ENCODE measurements at regions not wholly inside any gene's neighbourhood (a gene's known extent, or its start where the extent isn't known, plus 50 kb on each side); places are given as distances from the start of the nearest gene placed in this dataset.
"Not testable (repeated sequence)": the region's sequence is repeated elsewhere in the genome, so short reads cannot be mapped to it uniquely, and the experiment has no call there.

GRCh38 chr10:31188792-31189406 lies 130.1 kb upstream of the ZEB1 start:
- no peak for DNase-seq

DNA sequence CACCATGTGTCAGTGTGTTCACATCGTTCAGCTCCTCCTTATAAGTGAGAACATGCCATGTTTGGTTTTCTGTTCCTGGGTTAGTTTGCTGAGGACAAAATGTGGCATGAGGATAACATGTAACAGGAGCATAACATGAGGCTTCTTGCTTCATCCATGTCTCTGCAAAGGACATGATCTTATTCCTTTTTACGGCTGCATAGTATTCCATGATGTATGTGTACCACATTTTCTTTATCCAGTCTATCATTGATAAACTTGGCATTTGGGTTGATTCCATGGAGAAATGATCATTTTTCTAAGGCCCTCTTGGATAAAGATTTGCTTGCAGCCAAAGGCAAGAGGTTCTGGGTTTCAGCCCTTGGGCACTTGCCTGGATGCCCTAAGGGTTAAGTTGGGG lies 128.5 kb upstream of the ZEB1 start:
- DNase-seq: no peak

- DNase-seq: no peak
Observed at GRCh38 chr10:31192475-31192874, 126.5 kb upstream of the ZEB1 start.

- no peak for DNase-seq
Observed at GRCh38 chr10:31194986-31195385, 124.0 kb upstream of the ZEB1 start.

DNA sequence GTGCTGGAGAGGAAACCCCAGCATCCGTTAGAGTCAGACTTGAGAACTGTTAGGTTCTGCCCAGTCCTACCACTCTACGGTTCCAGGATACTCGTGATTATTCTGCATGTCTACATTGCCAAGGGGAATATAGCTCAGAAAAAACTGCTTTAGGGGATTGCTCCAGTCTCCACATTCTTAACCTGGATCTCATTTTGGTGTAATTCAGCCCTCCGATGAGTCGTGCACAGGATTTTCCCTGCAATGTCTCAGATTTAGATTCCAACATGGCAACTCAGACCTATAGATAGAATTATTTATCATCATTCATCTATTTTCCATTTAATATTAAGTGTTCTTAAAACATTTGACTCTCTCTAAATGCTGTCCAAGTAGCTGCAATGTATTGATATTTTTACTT lies 121.1 kb upstream of the ZEB1 start:
- no peak for DNase-seq

DNA sequence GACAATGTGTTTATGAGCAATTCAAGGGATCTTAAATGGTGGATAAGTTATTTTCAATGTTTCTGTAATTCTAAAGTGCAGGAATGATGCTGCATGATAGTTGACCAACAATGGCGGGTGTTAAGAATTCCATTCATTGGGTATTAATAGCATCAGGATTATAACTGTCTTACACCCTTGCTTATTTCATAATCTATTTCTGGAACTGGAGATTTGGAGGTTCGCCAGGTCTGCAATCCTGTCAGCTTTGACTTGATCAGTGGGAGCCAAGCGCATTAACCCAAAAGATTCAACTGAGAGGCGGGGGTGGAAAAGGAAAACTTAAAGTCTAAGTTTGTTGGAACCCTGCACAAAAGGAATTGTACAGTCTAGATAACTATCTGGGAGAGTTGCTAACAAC lies 114.9 kb upstream of the ZEB1 start:
- DNase-seq: no peak

DNA sequence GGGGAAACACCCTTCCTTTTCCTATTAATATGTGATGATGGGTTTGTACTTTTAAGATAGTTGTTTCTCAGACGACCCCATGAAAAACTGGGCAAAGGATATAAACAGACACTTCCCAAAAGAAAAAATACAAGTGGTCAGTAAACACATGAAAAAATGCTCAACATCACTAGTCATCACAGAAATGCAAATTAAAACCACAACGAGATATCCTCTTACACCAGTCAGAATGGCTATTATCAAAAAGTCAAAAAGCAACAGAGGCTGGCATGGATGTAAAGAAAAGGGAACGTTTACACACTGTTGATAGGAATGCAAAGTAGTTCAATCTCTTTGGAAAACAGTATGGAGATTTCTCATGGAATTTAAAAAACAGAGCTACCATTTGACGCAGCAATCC lies 111.4 kb upstream of the ZEB1 start:
- no peak for DNase-seq

DNA sequence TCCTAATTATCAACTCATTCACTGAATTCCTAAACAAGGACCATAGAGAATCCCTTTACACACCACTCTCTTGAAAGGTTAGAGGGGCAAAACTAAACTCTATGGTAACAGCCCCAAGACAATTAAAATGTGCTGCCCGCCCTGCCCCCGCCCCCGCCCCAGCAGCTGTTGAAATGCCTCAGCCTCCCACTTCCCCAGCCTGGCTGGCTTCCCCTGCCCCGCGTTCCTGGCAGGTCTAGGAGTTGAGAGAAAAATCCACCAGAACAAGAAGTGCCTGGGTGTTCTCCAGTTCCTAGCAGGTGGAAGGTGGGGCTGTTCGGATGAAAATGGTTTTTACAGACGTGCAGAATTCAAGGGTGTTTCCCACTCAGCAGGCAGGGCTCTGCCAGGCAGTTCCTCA lies 109.5 kb upstream of the ZEB1 start:
- DNase-seq: no peak

DNA sequence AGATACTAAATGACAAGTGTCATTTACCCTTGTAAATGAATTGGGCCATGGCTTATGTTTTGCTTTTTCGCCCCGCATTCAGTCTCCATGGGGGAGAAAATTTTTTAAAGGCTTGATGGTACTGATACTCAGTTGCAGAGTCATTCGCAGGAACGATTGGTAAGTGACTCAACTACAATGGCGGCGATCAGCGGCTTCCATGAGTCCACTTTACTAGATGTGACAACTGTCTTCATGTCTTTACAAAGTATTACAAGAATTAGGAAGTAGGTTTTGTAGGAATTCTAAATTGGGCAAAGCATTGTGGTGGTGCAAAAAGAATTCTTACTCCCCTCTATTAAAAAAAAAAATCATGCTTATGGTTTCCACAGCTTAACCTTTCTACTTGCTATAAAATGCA lies 108.8 kb upstream of the ZEB1 start:
- DNase-seq: no peak

- no peak for DNase-seq
Observed at GRCh38 chr10:31213959-31214358, 105.1 kb upstream of the ZEB1 start.

GRCh38 chr10:31215052-31215451 lies 104.0 kb upstream of the ZEB1 start:
- no peak for DNase-seq

- DNase-seq: peak; percentile 69
Observed at GRCh38 chr10:31219306-31219705, 99.7 kb upstream of the ZEB1 start.

- DNase-seq: not testable (repeated sequence)
Observed at GRCh38 chr10:31228780-31229179, 90.2 kb upstream of the ZEB1 start.

DNA sequence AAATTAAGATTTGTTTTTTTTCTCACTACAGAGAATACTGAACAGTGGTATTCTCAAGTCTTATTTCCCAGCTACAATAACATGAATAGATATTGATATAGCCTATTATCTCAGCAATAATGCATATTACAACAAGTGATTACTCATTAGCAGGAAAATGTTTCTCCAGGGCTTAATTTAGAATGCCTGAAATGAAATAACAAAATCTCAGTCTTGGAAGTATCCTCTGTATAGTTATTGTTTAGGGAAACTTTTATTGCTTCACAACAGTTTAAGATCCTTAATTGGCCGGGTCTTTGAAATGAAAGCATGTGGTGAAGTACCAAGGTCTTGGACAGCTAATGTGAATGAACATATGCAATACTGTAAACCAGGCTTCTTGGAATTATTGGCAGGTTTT lies 79.1 kb upstream of the ZEB1 start:
- DNase-seq: no peak

- DNase-seq: no peak
Observed at GRCh38 chr10:31242902-31243301, 76.1 kb upstream of the ZEB1 start.

GRCh38 chr10:31251118-31251517 lies 67.9 kb upstream of the ZEB1 start:
- DNase-seq: not testable (repeated sequence)

- no peak for DNase-seq
Observed at GRCh38 chr10:31253237-31253636, 65.8 kb upstream of the ZEB1 start.

DNA sequence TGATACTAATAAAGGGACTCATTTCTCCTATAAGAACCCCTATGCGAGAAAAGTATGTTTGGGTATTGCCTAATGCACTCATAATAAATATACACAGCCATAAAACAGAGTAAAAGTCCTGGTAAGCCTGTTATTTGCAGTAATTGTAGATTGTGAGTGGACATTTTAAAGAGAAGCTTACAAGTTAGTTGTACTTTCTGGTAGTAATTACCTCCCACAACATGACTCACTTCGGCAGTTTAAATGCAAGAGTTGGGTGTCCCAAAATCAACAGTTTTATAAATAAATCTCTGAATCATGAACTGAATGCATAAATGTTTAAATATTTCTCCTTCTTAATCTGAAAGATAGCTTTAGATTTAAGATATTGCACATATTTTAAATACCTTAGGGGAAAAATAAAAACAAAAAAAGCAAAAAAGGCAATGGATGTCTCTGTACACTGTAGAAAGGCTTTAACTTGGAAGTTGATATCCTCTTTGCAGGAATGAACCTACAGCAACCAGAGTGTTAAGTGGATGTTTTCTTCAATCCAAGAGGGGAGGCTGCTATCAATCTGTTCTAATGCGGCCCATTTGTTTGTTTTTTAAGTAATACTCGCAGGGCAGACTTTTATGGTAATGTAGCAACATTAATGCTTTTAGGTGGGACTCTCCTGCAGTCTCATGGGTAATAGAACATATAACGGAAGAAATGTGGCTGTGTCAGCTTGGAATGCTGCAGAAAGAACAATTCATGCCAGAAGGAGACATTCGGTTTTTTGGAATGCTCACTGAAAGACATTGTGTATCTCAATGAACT lies 57.3 kb upstream of the ZEB1 start:
- no peak for DNase-seq

DNA sequence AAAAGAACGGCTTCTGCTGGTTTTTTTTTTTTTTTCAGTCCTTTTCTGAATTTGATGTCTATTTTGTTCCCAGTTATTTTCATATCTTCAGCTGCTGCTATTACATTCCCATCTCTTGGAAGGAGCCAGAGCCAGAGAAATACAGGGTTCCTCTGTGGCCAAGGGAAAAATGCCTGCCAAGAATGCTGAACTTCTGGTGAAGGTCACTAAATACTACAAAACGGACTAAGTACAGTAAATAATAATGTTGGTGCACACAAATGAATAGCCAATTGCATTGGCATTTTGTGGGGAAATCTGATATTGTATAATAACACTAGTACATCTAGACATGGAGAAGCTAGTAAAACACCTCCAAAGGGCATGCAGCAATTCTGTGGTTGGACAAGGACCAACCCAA lies 56.3 kb upstream of the ZEB1 start:
- peak; percentile 68 for DNase-seq

DNA sequence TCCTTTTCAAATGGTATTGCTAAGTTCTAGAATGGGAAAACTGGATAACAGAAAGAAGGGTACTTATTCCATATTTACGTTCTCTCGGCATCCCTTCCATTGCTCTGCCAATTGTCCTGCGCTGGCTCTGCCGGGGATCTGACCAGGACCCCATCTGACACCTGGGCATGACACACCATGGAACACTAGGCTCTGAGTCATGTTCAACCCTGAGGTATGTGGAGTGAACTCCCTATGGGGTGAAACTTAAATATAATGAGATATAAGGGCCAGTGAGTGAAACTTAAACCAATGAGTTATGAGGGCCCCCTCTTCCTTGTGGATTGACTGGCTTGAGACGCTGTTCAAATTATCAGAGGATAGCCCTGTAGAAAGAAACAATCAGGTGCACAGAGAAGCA lies 55.1 kb upstream of the ZEB1 start:
- DNase-seq: no peak

GRCh38 chr10:31268444-31269303 lies 50.3 kb upstream of the ZEB1 start:
- no peak for DNase-seq

All from hindlimb muscle (tissue), 1 donor.